ENCODE measurements at regions not wholly inside any gene's neighbourhood (a gene's known extent, or its start where the extent isn't known, plus 50 kb on each side); places are given as distances from the start of the nearest gene placed in this dataset.

DNA sequence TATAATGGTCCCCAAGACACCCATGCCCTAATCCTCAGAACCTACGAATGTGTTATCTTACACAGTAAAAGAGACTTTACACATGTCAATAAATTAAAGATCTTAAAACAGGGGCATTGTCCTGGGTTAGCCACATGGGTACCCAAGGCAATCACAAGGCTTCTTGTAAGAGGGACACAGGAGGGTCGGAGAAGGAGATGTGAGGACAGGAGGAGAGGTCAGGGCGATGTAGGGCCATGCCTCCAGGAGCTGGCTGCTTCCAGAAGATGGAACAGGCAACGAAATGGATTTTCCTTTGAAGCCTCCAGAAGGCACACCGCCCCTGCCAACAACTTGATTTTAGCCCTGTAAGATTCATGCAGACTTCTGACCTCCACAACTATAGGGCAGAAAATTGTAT lies 262.7 kb downstream of the MEX3B start:
- TF ChIP-seq, protein P1, sequence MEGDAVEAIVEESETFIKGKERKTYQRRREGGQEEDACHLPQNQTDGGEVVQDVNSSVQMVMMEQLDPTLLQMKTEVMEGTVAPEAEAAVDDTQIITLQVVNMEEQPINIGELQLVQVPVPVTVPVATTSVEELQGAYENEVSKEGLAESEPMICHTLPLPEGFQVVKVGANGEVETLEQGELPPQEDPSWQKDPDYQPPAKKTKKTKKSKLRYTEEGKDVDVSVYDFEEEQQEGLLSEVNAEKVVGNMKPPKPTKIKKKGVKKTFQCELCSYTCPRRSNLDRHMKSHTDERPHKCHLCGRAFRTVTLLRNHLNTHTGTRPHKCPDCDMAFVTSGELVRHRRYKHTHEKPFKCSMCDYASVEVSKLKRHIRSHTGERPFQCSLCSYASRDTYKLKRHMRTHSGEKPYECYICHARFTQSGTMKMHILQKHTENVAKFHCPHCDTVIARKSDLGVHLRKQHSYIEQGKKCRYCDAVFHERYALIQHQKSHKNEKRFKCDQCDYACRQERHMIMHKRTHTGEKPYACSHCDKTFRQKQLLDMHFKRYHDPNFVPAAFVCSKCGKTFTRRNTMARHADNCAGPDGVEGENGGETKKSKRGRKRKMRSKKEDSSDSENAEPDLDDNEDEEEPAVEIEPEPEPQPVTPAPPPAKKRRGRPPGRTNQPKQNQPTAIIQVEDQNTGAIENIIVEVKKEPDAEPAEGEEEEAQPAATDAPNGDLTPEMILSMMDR (IDR thresholded peaks at IDR 0.05): no peak
- TF ChIP-seq EP300 (IDR thresholded peaks at IDR 0.05; ENCODE audit: borderline replicate concordance in 1 of 2, low read depth in 1 of 2, low read length in 1 of 2): no peak
- no peak for TF ChIP-seq FOXM1 (IDR thresholded peaks at IDR 0.05; ENCODE audit: low read depth)
- TF ChIP-seq YY1 (IDR thresholded peaks at IDR 0.05; ENCODE audit: low read depth): no peak
- no peak for TF ChIP-seq MXI1 (IDR thresholded peaks at IDR 0.05; ENCODE audit: low read depth, low read length)
- TF ChIP-seq SMC3 (IDR thresholded peaks at IDR 0.05; ENCODE audit: low read depth, low read length): no peak
- no peak for TF ChIP-seq POLR2AphosphoS5 (IDR thresholded peaks at IDR 0.05; ENCODE audit: low read depth, low read length)
- TF ChIP-seq, protein P2, sequence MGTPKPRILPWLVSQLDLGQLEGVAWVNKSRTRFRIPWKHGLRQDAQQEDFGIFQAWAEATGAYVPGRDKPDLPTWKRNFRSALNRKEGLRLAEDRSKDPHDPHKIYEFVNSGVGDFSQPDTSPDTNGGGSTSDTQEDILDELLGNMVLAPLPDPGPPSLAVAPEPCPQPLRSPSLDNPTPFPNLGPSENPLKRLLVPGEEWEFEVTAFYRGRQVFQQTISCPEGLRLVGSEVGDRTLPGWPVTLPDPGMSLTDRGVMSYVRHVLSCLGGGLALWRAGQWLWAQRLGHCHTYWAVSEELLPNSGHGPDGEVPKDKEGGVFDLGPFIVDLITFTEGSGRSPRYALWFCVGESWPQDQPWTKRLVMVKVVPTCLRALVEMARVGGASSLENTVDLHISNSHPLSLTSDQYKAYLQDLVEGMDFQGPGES (IDR thresholded peaks at IDR 0.05; ENCODE audit: low read depth, low read length): no peak
- TF ChIP-seq GATA2 (CRISPR knock-in tag; IDR thresholded peaks at IDR 0.05): no peak
- TF ChIP-seq, protein P3, sequence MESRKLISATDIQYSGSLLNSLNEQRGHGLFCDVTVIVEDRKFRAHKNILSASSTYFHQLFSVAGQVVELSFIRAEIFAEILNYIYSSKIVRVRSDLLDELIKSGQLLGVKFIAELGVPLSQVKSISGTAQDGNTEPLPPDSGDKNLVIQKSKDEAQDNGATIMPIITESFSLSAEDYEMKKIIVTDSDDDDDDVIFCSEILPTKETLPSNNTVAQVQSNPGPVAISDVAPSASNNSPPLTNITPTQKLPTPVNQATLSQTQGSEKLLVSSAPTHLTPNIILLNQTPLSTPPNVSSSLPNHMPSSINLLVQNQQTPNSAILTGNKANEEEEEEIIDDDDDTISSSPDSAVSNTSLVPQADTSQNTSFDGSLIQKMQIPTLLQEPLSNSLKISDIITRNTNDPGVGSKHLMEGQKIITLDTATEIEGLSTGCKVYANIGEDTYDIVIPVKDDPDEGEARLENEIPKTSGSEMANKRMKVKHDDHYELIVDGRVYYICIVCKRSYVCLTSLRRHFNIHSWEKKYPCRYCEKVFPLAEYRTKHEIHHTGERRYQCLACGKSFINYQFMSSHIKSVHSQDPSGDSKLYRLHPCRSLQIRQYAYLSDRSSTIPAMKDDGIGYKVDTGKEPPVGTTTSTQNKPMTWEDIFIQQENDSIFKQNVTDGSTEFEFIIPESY (IDR thresholded peaks at IDR 0.05; ENCODE audit: borderline replicate concordance, low read depth): no peak
- TF ChIP-seq RAD21 (IDR thresholded peaks at IDR 0.05; ENCODE audit: low read length): no peak
- TF ChIP-seq NRF1 (IDR thresholded peaks at IDR 0.05; ENCODE audit: low read depth, low read length): no peak
- no peak for TF ChIP-seq EZH2phosphoT487 (IDR thresholded peaks at IDR 0.05; ENCODE audit: borderline replicate concordance, low read depth)
- TF ChIP-seq GABPA (IDR thresholded peaks at IDR 0.05; ENCODE audit: low read depth): no peak
